HepG2 (cell line): ENCODE measurements at regions not wholly inside any gene's neighbourhood (a gene's known extent, or its start where the extent isn't known, plus 50 kb on each side); places are given as distances from the start of the nearest gene placed in this dataset.

Experiments
- ATAC-seq: fragments of 200-7000 bp; cut with Tn5 transposase; 3 replicates; pipeline ENCODE4 v1.9.1; 2020; ENCODE audit warnings: mild to moderate bottlenecking, moderate library complexity
- BruUV-seq: library from RNA; stranded (reverse); fragments of 400-500 nt; replicated peaks from 2 replicates; lab custom pipeline; 2021; lab: Mats Ljungman, UMichigan
- CTCF ChIA-PET: fragments of 300-600 bp; formaldehyde crosslinking; extraction: SDS; loops from one replicate; lab custom pipeline; 2021; ENCODE audit warnings: low total read pairs, inconsistent platforms, low intra/inter-chr PET ratio; lab: Yijun Ruan, JAX
- POLR2A ChIA-PET: fragments of 350-600 bp; sonication (Branson Sonifier 250); formaldehyde crosslinking; loops from one replicate; lab custom pipeline; 2020; ENCODE audit warnings: antibody characterized with exemption, inconsistent platforms; lab: Yijun Ruan, JAX
- DNase-seq: peaks from one replicate; pipeline ENCODE4 v3.0.0-alpha.2; 2015; ENCODE audit warnings: low spot score
- FAIRE-seq: peaks from 3 replicates; lab custom pipeline; 2011; peaks lifted over from hg19 to GRCh38; lab: Jason Lieb, UNC
- H2AFZ ChIP-seq: one replicate; pipeline ENCODE4 v1.6.1; 2011; ENCODE audit warnings: low read length, inconsistent platforms
- H3K27ac ChIP-seq: fragments of 300-600 bp; 3 replicates; pipeline ENCODE4 v1.8.0; 2011; ENCODE audit warnings: mixed run types, mild to moderate bottlenecking, mixed read lengths, low read length, inconsistent platforms; ENCODE audit not compliant: insufficient read depth; ENCODE audit errors: extremely low read length
- H3K27me3 ChIP-seq, 2 experiments: fragments of 200-600 bp in 1 of 2; 2 replicates in 1 of 2; 3 replicates in 1 of 2; pipeline versions ENCODE4 v1.6.0 to v1.8.0; 2011; ENCODE audit warnings: low read length in 2 of 2, mild to moderate bottlenecking in 2 of 2, moderate library complexity in 2 of 2, inconsistent platforms in 1 of 2; ENCODE audit not compliant: insufficient read depth in 2 of 2, control insufficient read depth in 1 of 2
- H3K36me3 ChIP-seq, 2 experiments: fragments of 200-600 bp in 1 of 2; replicated peaks in 1 of 2; 2 replicates in 1 of 2; 3 replicates in 1 of 2; pipeline versions ENCODE4 v1.5.1 to v1.8.0; 2011; ENCODE audit warnings: low read length in 2 of 2, inconsistent platforms in 1 of 2; ENCODE audit not compliant: insufficient read depth in 2 of 2, control insufficient read depth in 1 of 2
- H3K4me1 ChIP-seq: 2 replicates; pipeline ENCODE4 v1.5.1; 2012; ENCODE audit warnings: low read length, inconsistent platforms; ENCODE audit not compliant: insufficient read depth
- H3K4me2 ChIP-seq: 2 replicates; pipeline ENCODE4 v1.6.0; 2011; ENCODE audit warnings: low read depth, low read length, inconsistent platforms
- H3K4me3 ChIP-seq, 3 experiments: fragments of 200-600 bp in 1 of 3; sonication (generic), shearing (Covaris generic) in 1 of 3; replicated peaks in 1 of 3; 2 replicates each; pipeline ENCODE4 v1.5.1; 2011 to 2016; ENCODE audit warnings: low read length in 3 of 3, inconsistent platforms in 2 of 3, low read depth in 2 of 3, mild to moderate bottlenecking in 2 of 3, control low read depth in 1 of 3, mixed read lengths in 1 of 3; ENCODE audit not compliant: insufficient read depth in 1 of 3
- H3K79me2 ChIP-seq: one replicate; pipeline ENCODE4 v1.6.1; 2011; ENCODE audit warnings: low read length, inconsistent platforms; ENCODE audit not compliant: insufficient read depth
- H3K9ac ChIP-seq: 2 replicates; pipeline ENCODE4 v1.6.0; 2011; ENCODE audit warnings: mild to moderate bottlenecking, low read depth, low read length, inconsistent platforms; ENCODE audit not compliant: insufficient read depth
- H3K9me3 ChIP-seq: 2 replicates; pipeline ENCODE4 v1.5.1; 2012; ENCODE audit warnings: mild to moderate bottlenecking, low read length
- H4K20me1 ChIP-seq: 2 replicates; pipeline ENCODE4 v1.6.0; 2011; ENCODE audit warnings: inconsistent platforms, mild to moderate bottlenecking, low read length, moderate library complexity; ENCODE audit not compliant: insufficient read depth
- CREB3 ChIP-seq: sonication (generic); formaldehyde crosslinking; IDR thresholded peaks from 2 replicates; pipeline ENCODE4 v1.5.0; 2020; ENCODE audit warnings: missing genetic modification reagents
- FOXA1 ChIP-seq, 2 experiments: fragments of 450-650 bp in 1 of 2; sonication (generic) in 1 of 2; formaldehyde crosslinking in 1 of 2; IDR thresholded peaks; 2 replicates each; pipeline versions ENCODE4 v1.4.0 to v1.6.1; 2016 to 2020; ENCODE audit warnings: missing genetic modification reagents in 1 of 2
- GMEB1 ChIP-seq: sonication (generic); formaldehyde crosslinking; IDR thresholded peaks from 2 replicates; pipeline ENCODE4 v1.5.1; 2020; ENCODE audit warnings: missing genetic modification reagents, mild to moderate bottlenecking, borderline replicate concordance
- ISL2 ChIP-seq: sonication (generic); formaldehyde crosslinking; IDR thresholded peaks from 2 replicates; pipeline ENCODE4 v1.5.0; 2020; ENCODE audit warnings: missing genetic modification reagents
- MATR3 ChIP-seq: sonication (generic); formaldehyde crosslinking; IDR thresholded peaks from 2 replicates; pipeline ENCODE4 v1.4.0; 2020; ENCODE audit warnings: missing genetic modification reagents
- SP1 ChIP-seq, 2 experiments: fragments of 450-650 bp in 1 of 2; sonication (generic) in 1 of 2; formaldehyde crosslinking in 1 of 2; IDR thresholded peaks; 2 replicates each; pipeline versions ENCODE4 v1.4.0 to v1.6.1; 2016 to 2020; ENCODE audit warnings: missing genetic modification reagents in 1 of 2
- SPEN ChIP-seq: sonication (generic); formaldehyde crosslinking; IDR thresholded peaks from 2 replicates; pipeline ENCODE4 v1.5.1; 2020; ENCODE audit warnings: low read depth, mild to moderate bottlenecking, missing genetic modification reagents
- STAT6 ChIP-seq: sonication (generic); formaldehyde crosslinking; IDR thresholded peaks from 2 replicates; pipeline ENCODE4 v1.4.0; 2020; ENCODE audit warnings: missing genetic modification reagents, mild to moderate bottlenecking, borderline replicate concordance
- TGIF2 ChIP-seq: IDR thresholded peaks from 2 replicates; pipeline ENCODE4 v1.6.1; 2016; ENCODE audit warnings: control low read depth, missing compliant biosample characterization
- ZNF7 ChIP-seq: IDR thresholded peaks from 2 replicates; pipeline ENCODE4 v1.6.1; 2016; ENCODE audit warnings: missing biosample characterization, missing genetic modification reagents
- ZSCAN12 ChIP-seq: sonication (generic); formaldehyde crosslinking; IDR thresholded peaks from 2 replicates; pipeline ENCODE4 v1.9.0; 2021; ENCODE audit warnings: mild to moderate bottlenecking, missing genetic modification reagents
- ZUFSP ChIP-seq: sonication (generic); formaldehyde crosslinking; IDR thresholded peaks from 2 replicates; pipeline ENCODE4 v1.9.0; 2021; ENCODE audit warnings: missing genetic modification reagents, mild to moderate bottlenecking, borderline replicate concordance
- WGBS: methylation state at CpG from one replicate; pipeline ENCODE4 v1.1.6; 2017; ENCODE audit warnings: low lambda C conversion rate; 5-methylcytosine and 5-hydroxymethylcytosine counted together
- in situ Hi-C: cut with HindIII; loops from 2 replicates; pipeline ENCODE4 v1.10.0; 2017; ENCODE audit warnings: low pct_unique_long_range_greater_than_20kb; ENCODE audit not compliant: extremely low pct_ligation_motif_present
- intact Hi-C: fragments of 100-400 bp; cut with micrococcal nuclease; formaldehyde crosslinking; loops from one replicate; pipeline ENCODE4 v1.10.0; 2022; ENCODE audit not compliant: unreplicated experiment
- TF ChIP-seq, protein P1 (sequence below): sonication (generic); formaldehyde crosslinking; IDR thresholded peaks from 2 replicates; pipeline ENCODE4 v1.5.0; 2020; ENCODE audit warnings: mild to moderate bottlenecking, missing genetic modification reagents
- TF ChIP-seq, protein P2 (sequence below): sonication (generic); formaldehyde crosslinking; IDR thresholded peaks from 2 replicates; pipeline ENCODE4 v1.8.0; 2022; ENCODE audit warnings: mild to moderate bottlenecking, missing genetic modification reagents

GRCh38 chr1:73759011-73759410, 439.0 kb downstream of the LRRIQ3 start:
- no peak for FAIRE-seq
- Histone ChIP-seq H3K27ac (no peak overlapping the region), H3K9ac (no peak overlapping the region), H3K79me2 (no peaks in the 10 kb centered on the region), H3K36me3 (no peaks in the 10 kb centered on the region), H3K4me2 (no peak overlapping the region), H3K27me3 (no peaks in the 10 kb centered on the region), H4K20me1 (no peaks in the 10 kb centered on the region), H3K4me3 (no peak overlapping the region), H2AFZ (no peak overlapping the region), H3K9me3 (peaks cover 75% of the 10 kb centered on the region), H3K4me1 (no peaks in the 10 kb centered on the region)
- no TSS peak for BruUV-seq
- WGBS: 5% methylated on average over 1 of the region's 1 CpG
- no peak for DNase-seq
- in situ Hi-C loops: no loop called here
- ChIA-PET CTCF (no interaction called here), POLR2A (no interaction called here)
- ATAC-seq: no peak
- intact Hi-C loops: no loop called here
- no peak for TF ChIP-seq STAT6 (CRISPR knock-in tag)
- no peak for TF ChIP-seq CREB3
- no peak for TF ChIP-seq TGIF2
- no peak for TF ChIP-seq ZSCAN12
- no peak for TF ChIP-seq ZNF7 (CRISPR knock-in tag)
- no peak for TF ChIP-seq SPEN (CRISPR knock-in tag)
- TF ChIP-seq MATR3 (CRISPR knock-in tag): no peak
- TF ChIP-seq SP1 (IDR thresholded peaks at IDR 0.05): no peak
- no peak for TF ChIP-seq SP1 (CRISPR knock-in tag; IDR thresholded peaks at IDR 0.05)
- TF ChIP-seq ISL2 (CRISPR knock-in tag): no peak
- TF ChIP-seq, protein P1, sequence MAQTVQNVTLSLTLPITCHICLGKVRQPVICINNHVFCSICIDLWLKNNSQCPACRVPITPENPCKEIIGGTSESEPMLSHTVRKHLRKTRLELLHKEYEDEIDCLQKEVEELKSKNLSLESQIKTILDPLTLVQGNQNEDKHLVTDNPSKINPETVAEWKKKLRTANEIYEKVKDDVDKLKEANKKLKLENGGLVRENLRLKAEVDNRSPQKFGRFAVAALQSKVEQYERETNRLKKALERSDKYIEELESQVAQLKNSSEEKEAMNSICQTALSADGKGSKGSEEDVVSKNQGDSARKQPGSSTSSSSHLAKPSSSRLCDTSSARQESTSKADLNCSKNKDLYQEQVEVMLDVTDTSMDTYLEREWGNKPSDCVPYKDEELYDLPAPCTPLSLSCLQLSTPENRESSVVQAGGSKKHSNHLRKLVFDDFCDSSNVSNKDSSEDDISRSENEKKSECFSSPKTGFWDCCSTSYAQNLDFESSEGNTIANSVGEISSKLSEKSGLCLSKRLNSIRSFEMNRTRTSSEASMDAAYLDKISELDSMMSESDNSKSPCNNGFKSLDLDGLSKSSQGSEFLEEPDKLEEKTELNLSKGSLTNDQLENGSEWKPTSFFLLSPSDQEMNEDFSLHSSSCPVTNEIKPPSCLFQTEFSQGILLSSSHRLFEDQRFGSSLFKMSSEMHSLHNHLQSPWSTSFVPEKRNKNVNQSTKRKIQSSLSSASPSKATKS (CRISPR knock-in tag): no peak
- TF ChIP-seq, protein P2, sequence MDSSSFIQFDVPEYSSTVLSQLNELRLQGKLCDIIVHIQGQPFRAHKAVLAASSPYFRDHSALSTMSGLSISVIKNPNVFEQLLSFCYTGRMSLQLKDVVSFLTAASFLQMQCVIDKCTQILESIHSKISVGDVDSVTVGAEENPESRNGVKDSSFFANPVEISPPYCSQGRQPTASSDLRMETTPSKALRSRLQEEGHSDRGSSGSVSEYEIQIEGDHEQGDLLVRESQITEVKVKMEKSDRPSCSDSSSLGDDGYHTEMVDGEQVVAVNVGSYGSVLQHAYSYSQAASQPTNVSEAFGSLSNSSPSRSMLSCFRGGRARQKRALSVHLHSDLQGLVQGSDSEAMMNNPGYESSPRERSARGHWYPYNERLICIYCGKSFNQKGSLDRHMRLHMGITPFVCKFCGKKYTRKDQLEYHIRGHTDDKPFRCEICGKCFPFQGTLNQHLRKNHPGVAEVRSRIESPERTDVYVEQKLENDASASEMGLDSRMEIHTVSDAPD (CRISPR knock-in tag): no peak
- no peak for TF ChIP-seq ZUFSP
- no peak for TF ChIP-seq FOXA1 (IDR thresholded peaks at IDR 0.05)
- no peak for TF ChIP-seq FOXA1 (CRISPR knock-in tag; IDR thresholded peaks at IDR 0.05)
- TF ChIP-seq GMEB1 (CRISPR knock-in tag): no peak
